ENCODE measurements at regions not wholly inside any gene's neighbourhood (a gene's known extent, or its start where the extent isn't known, plus 50 kb on each side); places are given as distances from the start of the nearest gene placed in this dataset.
"Not testable (repeated sequence)": the region's sequence is repeated elsewhere in the genome, so short reads cannot be mapped to it uniquely, and the experiment has no call there.

GRCh38 chr5:12657914-12658474, 753.7 kb upstream of the CTNND2 start:
- peaks cover 25% of the 10 kb centered on the region for H3K9me3 ChIP-seq (ENCODE audit: low read length)
- DNase-seq; H3K79me2 ChIP-seq (ENCODE audit: low read length); H3K4me2 ChIP-seq (ENCODE audit: low read depth, low read length, poor library complexity, severe bottlenecking); H3K4me3 ChIP-seq (ENCODE audit: low read length); H3K36me3 ChIP-seq (ENCODE audit: insufficient read depth, low read length); H3K9ac ChIP-seq (ENCODE audit: low read length); H2AFZ ChIP-seq (ENCODE audit: low read length); H3K27ac ChIP-seq (ENCODE audit: low read length); H3K4me1 ChIP-seq (ENCODE audit: low read length); H3K9me2 ChIP-seq (replicated peaks; ENCODE audit: insufficient read depth, low read length); H3K27me3 ChIP-seq (ENCODE audit: low read length); H4K20me1 ChIP-seq (ENCODE audit: insufficient read depth, low read depth, low read length): not testable (repeated sequence)

- no peak for DNase-seq
- no peak overlapping the region for H3K4me3 ChIP-seq (ENCODE audit: low read length)
- no peak overlapping the region for H2AFZ ChIP-seq (ENCODE audit: low read length)
- H3K27ac ChIP-seq (ENCODE audit: low read length): no peak overlapping the region
- H3K79me2 ChIP-seq (ENCODE audit: low read length): no peaks in the 10 kb centered on the region
- H4K20me1 ChIP-seq (ENCODE audit: insufficient read depth, low read depth, low read length): no peaks in the 10 kb centered on the region
- no peak overlapping the region for H3K9ac ChIP-seq (ENCODE audit: low read length)
- H3K27me3 ChIP-seq (ENCODE audit: low read length): no peaks in the 10 kb centered on the region
- no peaks in the 10 kb centered on the region for H3K36me3 ChIP-seq (ENCODE audit: insufficient read depth, low read length)
- no peak overlapping the region for H3K4me2 ChIP-seq (ENCODE audit: low read depth, low read length, poor library complexity, severe bottlenecking)
- H3K4me1 ChIP-seq (ENCODE audit: low read length): no peaks in the 10 kb centered on the region
- H3K9me3 ChIP-seq (ENCODE audit: low read length): peaks cover 36% of the 10 kb centered on the region
- H3K9me2 ChIP-seq (replicated peaks; ENCODE audit: insufficient read depth, low read length): no peaks in the 10 kb centered on the region
Measured at GRCh38 chr5:12655675-12656074, 751.4 kb upstream of the CTNND2 start.

GRCh38 chr5:12652201-12652600, 748.0 kb upstream of the CTNND2 start:
- Histone ChIP-seq H3K79me2 (ENCODE audit: low read length) (no peaks in the 10 kb centered on the region), H3K9me3 (ENCODE audit: low read length) (peaks cover 38% of the 10 kb centered on the region), H3K4me3 (ENCODE audit: low read length) (no peak overlapping the region), H3K9ac (ENCODE audit: low read length) (no peak overlapping the region), H2AFZ (ENCODE audit: low read length) (no peak overlapping the region), H3K27me3 (ENCODE audit: low read length) (no peaks in the 10 kb centered on the region), H4K20me1 (ENCODE audit: insufficient read depth, low read depth, low read length) (no peaks in the 10 kb centered on the region), H3K9me2 (replicated peaks; ENCODE audit: insufficient read depth, low read length) (no peaks in the 10 kb centered on the region), H3K4me2 (ENCODE audit: low read depth, low read length, poor library complexity, severe bottlenecking) (no peak overlapping the region), H3K4me1 (ENCODE audit: low read length) (no peaks in the 10 kb centered on the region), H3K27ac (ENCODE audit: low read length) (no peak overlapping the region), H3K36me3 (ENCODE audit: insufficient read depth, low read length) (no peaks in the 10 kb centered on the region)
- no peak for DNase-seq

DNA sequence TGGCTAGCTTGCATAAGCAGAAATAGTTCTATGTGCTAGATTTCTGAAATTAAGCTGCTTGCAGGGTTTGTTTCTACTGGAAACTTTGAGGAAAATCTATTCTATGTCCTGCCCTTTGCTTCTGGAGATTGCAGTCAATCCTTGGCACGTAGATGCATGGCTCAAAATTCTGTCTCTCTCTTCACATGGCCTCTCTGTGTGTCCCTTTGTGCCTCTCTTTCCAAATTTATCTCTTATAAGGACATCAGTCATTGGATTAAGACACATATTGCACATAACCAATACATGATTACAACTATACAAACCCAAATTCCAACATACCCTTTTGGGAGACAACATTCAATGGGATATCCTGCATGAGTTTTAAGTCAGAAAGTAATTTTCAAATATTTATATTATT, 744.3 kb upstream of the CTNND2 start:
- H3K4me3 ChIP-seq (ENCODE audit: low read length): no peak overlapping the region
- H3K4me2 ChIP-seq (ENCODE audit: low read depth, low read length, poor library complexity, severe bottlenecking): no peak overlapping the region
- H3K79me2 ChIP-seq (ENCODE audit: low read length): no peaks in the 10 kb centered on the region
- no peaks in the 10 kb centered on the region for H3K36me3 ChIP-seq (ENCODE audit: insufficient read depth, low read length)
- peaks cover 39% of the 10 kb centered on the region for H3K9me3 ChIP-seq (ENCODE audit: low read length)
- H3K4me1 ChIP-seq (ENCODE audit: low read length): no peaks in the 10 kb centered on the region
- H2AFZ ChIP-seq (ENCODE audit: low read length): no peak overlapping the region
- H3K27me3 ChIP-seq (ENCODE audit: low read length): no peaks in the 10 kb centered on the region
- no peak overlapping the region for H3K27ac ChIP-seq (ENCODE audit: low read length)
- H4K20me1 ChIP-seq (ENCODE audit: insufficient read depth, low read depth, low read length): no peaks in the 10 kb centered on the region
- DNase-seq: no peak
- H3K9me2 ChIP-seq (replicated peaks; ENCODE audit: insufficient read depth, low read length): no peaks in the 10 kb centered on the region
- H3K9ac ChIP-seq (ENCODE audit: low read length): no peak overlapping the region

- Histone ChIP-seq H3K27ac (ENCODE audit: low read length) (no peak overlapping the region), H2AFZ (ENCODE audit: low read length) (no peak overlapping the region), H3K4me3 (ENCODE audit: low read length) (no peak overlapping the region), H3K9me2 (replicated peaks; ENCODE audit: insufficient read depth, low read length) (no peaks in the 10 kb centered on the region), H3K27me3 (ENCODE audit: low read length) (no peaks in the 10 kb centered on the region), H3K4me2 (ENCODE audit: low read depth, low read length, poor library complexity, severe bottlenecking) (no peak overlapping the region), H3K79me2 (ENCODE audit: low read length) (no peaks in the 10 kb centered on the region), H3K9me3 (ENCODE audit: low read length) (peaks cover 37% of the 10 kb centered on the region), H3K4me1 (ENCODE audit: low read length) (no peaks in the 10 kb centered on the region), H3K36me3 (ENCODE audit: insufficient read depth, low read length) (no peaks in the 10 kb centered on the region), H4K20me1 (ENCODE audit: insufficient read depth, low read depth, low read length) (no peaks in the 10 kb centered on the region), H3K9ac (ENCODE audit: low read length) (no peak overlapping the region)
- DNase-seq: no peak
Measured at GRCh38 chr5:12647613-12648012, 743.4 kb upstream of the CTNND2 start.

DNA sequence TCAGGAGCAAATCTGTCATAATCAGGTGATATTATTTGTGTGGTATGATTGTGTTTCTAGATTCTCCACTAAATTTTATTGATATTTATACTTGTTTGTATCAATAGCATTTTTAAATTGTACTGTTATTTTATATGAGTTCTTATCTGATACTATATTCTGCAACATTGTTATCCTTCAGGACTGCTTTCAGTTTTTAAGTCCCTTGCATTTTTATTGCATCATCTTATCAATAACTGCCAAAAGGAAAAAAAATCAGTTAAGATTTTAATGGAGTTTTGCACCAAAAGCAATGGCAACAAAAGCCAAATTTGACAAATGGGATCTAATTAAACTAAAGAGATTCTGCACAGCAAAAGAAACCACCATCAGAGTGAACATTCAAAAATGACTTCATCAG, 741.3 kb upstream of the CTNND2 start:
- Histone ChIP-seq H3K27me3 (ENCODE audit: low read length) (no peaks in the 10 kb centered on the region), H4K20me1 (ENCODE audit: insufficient read depth, low read depth, low read length) (no peaks in the 10 kb centered on the region), H3K9me3 (ENCODE audit: low read length) (peaks cover 31% of the 10 kb centered on the region), H3K79me2 (ENCODE audit: low read length) (no peaks in the 10 kb centered on the region), H2AFZ (ENCODE audit: low read length) (no peak overlapping the region), H3K9me2 (replicated peaks; ENCODE audit: insufficient read depth, low read length) (no peaks in the 10 kb centered on the region), H3K4me2 (ENCODE audit: low read depth, low read length, poor library complexity, severe bottlenecking) (no peak overlapping the region), H3K27ac (ENCODE audit: low read length) (no peak overlapping the region), H3K36me3 (ENCODE audit: insufficient read depth, low read length) (no peaks in the 10 kb centered on the region), H3K9ac (ENCODE audit: low read length) (no peak overlapping the region), H3K4me1 (ENCODE audit: low read length) (no peaks in the 10 kb centered on the region), H3K4me3 (ENCODE audit: low read length) (no peak overlapping the region)
- no peak for DNase-seq

DNA sequence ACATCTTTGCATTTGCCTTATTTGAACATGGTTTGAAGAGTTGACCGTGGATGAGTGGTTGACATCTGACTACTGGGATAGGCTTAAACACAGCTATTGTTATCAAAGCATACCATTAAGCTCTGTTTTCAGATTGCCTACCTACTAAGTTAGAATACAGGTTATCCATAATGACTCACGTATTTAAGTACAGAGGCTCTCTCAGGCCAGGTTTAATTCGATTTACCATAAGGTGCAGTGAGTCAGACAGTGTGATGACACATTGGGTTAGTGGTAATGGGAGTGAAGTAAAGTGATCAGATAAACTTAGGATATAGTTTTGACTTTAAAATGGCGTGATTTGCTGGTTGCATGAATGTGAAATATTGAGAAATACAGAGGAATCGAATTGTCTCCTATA, 732.0 kb upstream of the CTNND2 start:
- no peak overlapping the region for H2AFZ ChIP-seq (ENCODE audit: low read length)
- H3K4me1 ChIP-seq (ENCODE audit: low read length): no peaks in the 10 kb centered on the region
- no peaks in the 10 kb centered on the region for H3K27me3 ChIP-seq (ENCODE audit: low read length)
- H3K79me2 ChIP-seq (ENCODE audit: low read length): no peaks in the 10 kb centered on the region
- H4K20me1 ChIP-seq (ENCODE audit: insufficient read depth, low read depth, low read length): no peaks in the 10 kb centered on the region
- H3K9me2 ChIP-seq (replicated peaks; ENCODE audit: insufficient read depth, low read length): no peaks in the 10 kb centered on the region
- no peak overlapping the region for H3K27ac ChIP-seq (ENCODE audit: low read length)
- no peak overlapping the region for H3K4me3 ChIP-seq (ENCODE audit: low read length)
- H3K9ac ChIP-seq (ENCODE audit: low read length): no peak overlapping the region
- peaks cover 14% of the 10 kb centered on the region for H3K9me3 ChIP-seq (ENCODE audit: low read length)
- H3K4me2 ChIP-seq (ENCODE audit: low read depth, low read length, poor library complexity, severe bottlenecking): no peak overlapping the region
- no peaks in the 10 kb centered on the region for H3K36me3 ChIP-seq (ENCODE audit: insufficient read depth, low read length)
- no peak for DNase-seq

- DNase-seq: no peak
- H3K27ac ChIP-seq (ENCODE audit: low read length): no peak overlapping the region
- no peaks in the 10 kb centered on the region for H3K27me3 ChIP-seq (ENCODE audit: low read length)
- no peak overlapping the region for H3K4me3 ChIP-seq (ENCODE audit: low read length)
- H4K20me1 ChIP-seq (ENCODE audit: insufficient read depth, low read depth, low read length): no peaks in the 10 kb centered on the region
- no peaks in the 10 kb centered on the region for H3K36me3 ChIP-seq (ENCODE audit: insufficient read depth, low read length)
- H3K9me3 ChIP-seq (ENCODE audit: low read length): peaks cover 23% of the 10 kb centered on the region
- H2AFZ ChIP-seq (ENCODE audit: low read length): no peak overlapping the region
- H3K9ac ChIP-seq (ENCODE audit: low read length): no peak overlapping the region
- no peaks in the 10 kb centered on the region for H3K79me2 ChIP-seq (ENCODE audit: low read length)
- H3K4me1 ChIP-seq (ENCODE audit: low read length): no peaks in the 10 kb centered on the region
- no peaks in the 10 kb centered on the region for H3K9me2 ChIP-seq (replicated peaks; ENCODE audit: insufficient read depth, low read length)
- no peak overlapping the region for H3K4me2 ChIP-seq (ENCODE audit: low read depth, low read length, poor library complexity, severe bottlenecking)
Measured at GRCh38 chr5:12626556-12626955, 722.3 kb upstream of the CTNND2 start.

Measured in Karpas-422 (cell line).